HEK293 (cell line): ENCODE measurements at regions not wholly inside any gene's neighbourhood (a gene's known extent, or its start where the extent isn't known, plus 50 kb on each side); places are given as distances from the start of the nearest gene placed in this dataset.

Experiments
- CTCF ChIA-PET: fragments of 350-600 bp; formaldehyde crosslinking; extraction: SDS; loops from one replicate; lab custom pipeline; 2021; ENCODE audit warnings: antibody characterized with exemption; lab: Yijun Ruan, JAX
- POLR2A ChIA-PET: fragments of 300-600 bp; formaldehyde crosslinking; extraction: SDS; loops from one replicate; lab custom pipeline; 2020; ENCODE audit warnings: antibody characterized with exemption, inconsistent platforms; lab: Yijun Ruan, JAX
- H3K27ac ChIP-seq: fragments of 200-500 bp; sonication (Bioruptor generic); 2 replicates; pipeline ENCODE4 v1.5.1; 2014; ENCODE audit warnings: low read depth, low read length, control low read depth, inconsistent platforms; ENCODE audit errors: extremely low read depth
- H3K36me3 ChIP-seq, 2 experiments: fragments of 200-500 bp in 1 of 2; sonication (Bioruptor generic) in 1 of 2; 1 replicate in 1 of 2; 2 replicates in 1 of 2; pipeline ENCODE4 v1.5.1; 2014 to 2017; ENCODE audit warnings: inconsistent platforms in 2 of 2, low read length in 2 of 2; ENCODE audit not compliant: control insufficient read depth in 2 of 2, insufficient read depth in 1 of 2
- H3K4me1 ChIP-seq: fragments of 200-500 bp; sonication (Bioruptor generic); 2 replicates; pipeline ENCODE4 v1.5.1; 2014; ENCODE audit warnings: mild to moderate bottlenecking, low read length, inconsistent platforms; ENCODE audit not compliant: control insufficient read depth, insufficient read depth
- H3K4me3 ChIP-seq: 2 replicates; pipeline ENCODE4 v1.5.1; 2011; ENCODE audit warnings: low read depth, mild to moderate bottlenecking, control low read depth, low read length, moderate library complexity
- H3K9me3 ChIP-seq: fragments of 200-500 bp; sonication (Bioruptor generic); 2 replicates; pipeline ENCODE4 v1.5.1; 2014; ENCODE audit warnings: low read depth, low read length, inconsistent platforms; ENCODE audit not compliant: control insufficient read depth, insufficient read depth
- BCL11B ChIP-seq: fragments of 450-650 bp; formaldehyde crosslinking; IDR thresholded peaks from 2 replicates; pipeline ENCODE4 v1.5.1; 2016; ENCODE audit warnings: low read depth, missing biosample characterization, missing genetic modification characterization
- CTCF ChIP-seq: fragments of 450-650 bp; formaldehyde crosslinking; IDR thresholded peaks from 2 replicates; pipeline ENCODE4 v1.5.1; 2016; ENCODE audit warnings: missing biosample characterization, missing genetic modification characterization
- GLI2 ChIP-seq: fragments of 450-650 bp; formaldehyde crosslinking; IDR thresholded peaks from 2 replicates; pipeline ENCODE4; 2017; ENCODE audit warnings: missing biosample characterization, missing genetic modification characterization, low read depth, borderline replicate concordance
- KLF17 ChIP-seq: fragments of 450-650 bp; formaldehyde crosslinking; IDR thresholded peaks from 2 replicates; pipeline ENCODE4 v1.5.1; 2016; ENCODE audit warnings: missing biosample characterization, missing genetic modification characterization
- SCRT1 ChIP-seq: fragments of 450-650 bp; formaldehyde crosslinking; IDR thresholded peaks from 2 replicates; pipeline ENCODE4 v1.5.1; 2016; ENCODE audit warnings: missing biosample characterization, missing genetic modification characterization, borderline replicate concordance
- ZEB2 ChIP-seq: fragments of 450-650 bp; formaldehyde crosslinking; IDR thresholded peaks from 2 replicates; pipeline ENCODE4 v1.5.1; 2016; ENCODE audit warnings: missing biosample characterization, missing genetic modification characterization
- ZFHX2 ChIP-seq: fragments of 450-650 bp; formaldehyde crosslinking; conservative IDR thresholded peaks from 2 replicates; pipeline ENCODE4 v1.5.1; 2016; ENCODE audit warnings: missing biosample characterization, missing genetic modification characterization
- ZNF112 ChIP-seq: fragments of 450-650 bp; formaldehyde crosslinking; IDR thresholded peaks from 2 replicates; pipeline ENCODE4 v1.5.0; 2017; ENCODE audit warnings: missing biosample characterization, missing genetic modification characterization
- ZNF274 ChIP-seq, 2 experiments: fragments of 200-500 bp in 1 of 2; fragments of 450-650 bp in 1 of 2; sonication (Bioruptor generic) in 1 of 2; formaldehyde crosslinking in 1 of 2; IDR thresholded peaks; 2 replicates each; pipeline versions ENCODE4 v1.5.1 to v1.6.1; 2014 to 2016; ENCODE audit warnings: borderline replicate concordance in 1 of 2, inconsistent platforms in 1 of 2, low read length in 1 of 2, missing biosample characterization in 1 of 2, missing genetic modification characterization in 1 of 2
- ZNF335 ChIP-seq: fragments of 450-650 bp; formaldehyde crosslinking; conservative IDR thresholded peaks from 2 replicates; pipeline ENCODE4 v1.5.1; 2016; ENCODE audit warnings: missing biosample characterization, missing genetic modification characterization
- ZNF341 ChIP-seq: fragments of 450-650 bp; formaldehyde crosslinking; IDR thresholded peaks from 2 replicates; pipeline ENCODE4; 2016; ENCODE audit warnings: low read depth, missing biosample characterization, missing genetic modification characterization
- ZNF391 ChIP-seq: fragments of 450-650 bp; formaldehyde crosslinking; IDR thresholded peaks from 2 replicates; pipeline ENCODE4 v1.5.1; 2016; ENCODE audit warnings: low read depth, missing biosample characterization, missing genetic modification characterization, borderline replicate concordance
- ZNF549 ChIP-seq: fragments of 450-650 bp; IDR thresholded peaks from 2 replicates; pipeline ENCODE4 v1.5.1; 2018; ENCODE audit warnings: missing biosample characterization, missing genetic modification characterization, mild to moderate bottlenecking, inconsistent platforms, moderate library complexity
- ZNF555 ChIP-seq: fragments of 450-650 bp; formaldehyde crosslinking; conservative IDR thresholded peaks from 2 replicates; pipeline ENCODE4 v1.5.1; 2017; ENCODE audit warnings: missing biosample characterization, mild to moderate bottlenecking, missing genetic modification characterization, inconsistent platforms
- ZNF560 ChIP-seq: fragments of 450-650 bp; formaldehyde crosslinking; IDR thresholded peaks from 2 replicates; pipeline ENCODE4 v1.5.1; 2017; ENCODE audit warnings: missing biosample characterization, missing genetic modification characterization, borderline replicate concordance
- ZNF571 ChIP-seq: fragments of 450-650 bp; formaldehyde crosslinking; IDR thresholded peaks from 2 replicates; pipeline ENCODE4 v1.5.0; 2017; ENCODE audit warnings: missing biosample characterization, missing genetic modification characterization
- ZNF600 ChIP-seq: fragments of 450-650 bp; formaldehyde crosslinking; IDR thresholded peaks from 2 replicates; pipeline ENCODE4 v1.5.1; 2016; ENCODE audit warnings: missing biosample characterization, missing genetic modification characterization
- ZNF626 ChIP-seq: fragments of 450-650 bp; sonication (Bioruptor Pico); formaldehyde crosslinking; IDR thresholded peaks from 2 replicates; pipeline ENCODE4 v1.5.1; 2018; ENCODE audit warnings: missing biosample characterization, missing genetic modification characterization, inconsistent platforms
- ZNF639 ChIP-seq: fragments of 450-650 bp; formaldehyde crosslinking; IDR thresholded peaks from 2 replicates; pipeline ENCODE4 v1.5.1; 2016; ENCODE audit warnings: missing biosample characterization, missing genetic modification characterization
- ZNF660 ChIP-seq: fragments of 450-650 bp; IDR thresholded peaks from 2 replicates; pipeline ENCODE4 v1.5.1; 2018; ENCODE audit warnings: missing biosample characterization, mild to moderate bottlenecking, missing genetic modification characterization
- ZNF704 ChIP-seq: fragments of 450-650 bp; formaldehyde crosslinking; IDR thresholded peaks from 2 replicates; pipeline ENCODE4 v1.5.1; 2016; ENCODE audit warnings: missing biosample characterization, missing genetic modification characterization
- ZSCAN18 ChIP-seq: fragments of 450-650 bp; formaldehyde crosslinking; IDR thresholded peaks from 2 replicates; pipeline ENCODE4 v1.5.1; 2016; ENCODE audit warnings: missing biosample characterization, missing genetic modification characterization

- H3K27ac ChIP-seq, result no peak overlapping the region
- H3K9me3 ChIP-seq, result no peaks in the 10 kb centered on the region
- no peaks in the 10 kb centered on the region for H3K36me3 ChIP-seq
- TF ChIP-seq ZFHX2 (tag by site-specific recombination), result no peak
- no peak for TF ChIP-seq ZNF571 (tag by site-specific recombination)
- ChIA-PET POLR2A (no interaction called here), CTCF (no interaction called here)
- no peak overlapping the region for H3K4me3 ChIP-seq
- H3K4me1 ChIP-seq, result no peaks in the 10 kb centered on the region
These were observed 54.1 kb upstream of the ATP10B start for GRCh38 chr5:160906090-160906489.

GRCh38 chr5:160905285-160905684 lies 53.3 kb upstream of the ATP10B start:
- H3K4me3 ChIP-seq, result no peak overlapping the region
- TF ChIP-seq ZNF549, result no peak
- no peak for TF ChIP-seq ZNF626 (tag by site-specific recombination)
- TF ChIP-seq ZNF600 (tag by site-specific recombination), result no peak
- TF ChIP-seq ZNF660 (tag by site-specific recombination), result no peak
- POLR2A ChIA-PET, result no interaction called here
- CTCF ChIA-PET, result no interaction called here
- H3K4me1 ChIP-seq, result no peaks in the 10 kb centered on the region
- H3K27ac ChIP-seq, result no peak overlapping the region
- H3K36me3 ChIP-seq, result no peaks in the 10 kb centered on the region
- H3K9me3 ChIP-seq, result no peaks in the 10 kb centered on the region

- TF ChIP-seq ZEB2 (tag by site-specific recombination) (no peak), ZNF560 (tag by site-specific recombination) (no peak), SCRT1 (tag by site-specific recombination) (no peak), ZNF274 (IDR thresholded peaks at IDR 0.05; ENCODE audit: low read length) (no peak), ZNF274 (tag by site-specific recombination; IDR thresholded peaks at IDR 0.05; ENCODE audit: borderline replicate concordance) (no peak), ZNF639 (tag by site-specific recombination) (no peak), KLF17 (no peak)
- H3K27ac ChIP-seq, result no peak overlapping the region
- H3K36me3 ChIP-seq, result no peaks in the 10 kb centered on the region
- H3K4me3 ChIP-seq, result no peak overlapping the region
- POLR2A ChIA-PET, result no interaction called here
- CTCF ChIA-PET, result no interaction called here
- no peaks in the 10 kb centered on the region for H3K4me1 ChIP-seq
- H3K9me3 ChIP-seq, result no peaks in the 10 kb centered on the region
These were observed 52.6 kb upstream of the ATP10B start for GRCh38 chr5:160904591-160904990.

- Histone ChIP-seq H3K4me3 (no peak overlapping the region), H3K27ac (no peak overlapping the region), H3K9me3 (no peaks in the 10 kb centered on the region), H3K36me3 (no peaks in the 10 kb centered on the region), H3K4me1 (no peaks in the 10 kb centered on the region)
- ChIA-PET CTCF (no interaction called here), POLR2A (no interaction called here)
- TF ChIP-seq ZNF391 (tag by site-specific recombination) (no peak), CTCF (tag by site-specific recombination) (no peak), ZSCAN18 (tag by site-specific recombination) (no peak), BCL11B (tag by site-specific recombination) (no peak), ZNF704 (tag by site-specific recombination) (no peak), ZNF335 (tag by site-specific recombination) (no peak), ZNF112 (tag by site-specific recombination) (no peak), ZNF555 (tag by site-specific recombination) (no peak), GLI2 (tag by site-specific recombination) (no peak), SCRT1 (tag by site-specific recombination) (no peak), ZNF341 (tag by site-specific recombination) (no peak)
These were observed 51.5 kb upstream of the ATP10B start for GRCh38 chr5:160903551-160903950.
